ENCODE measurements at regions not wholly inside any gene's neighbourhood (a gene's known extent, or its start where the extent isn't known, plus 50 kb on each side); places are given as distances from the start of the nearest gene placed in this dataset.

DNA sequence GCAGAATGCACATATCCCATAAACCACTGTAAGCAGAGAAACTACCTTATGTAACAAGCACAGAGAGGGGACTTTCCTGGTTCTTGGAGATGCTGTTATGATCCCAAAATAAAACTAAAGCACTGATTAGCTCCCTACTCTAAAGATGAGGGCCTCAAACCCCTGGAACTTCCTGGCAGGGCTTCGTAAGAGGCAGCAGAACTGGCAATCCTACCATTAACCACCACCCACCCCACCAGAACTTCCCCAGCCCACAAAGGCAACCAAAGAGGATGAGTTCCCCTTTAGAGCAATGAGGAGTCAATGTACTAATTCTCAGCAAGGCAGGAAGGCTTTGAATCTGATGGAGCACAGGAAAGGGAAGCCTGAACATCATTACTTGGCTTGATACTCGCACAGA, 436.5 kb upstream of the FRG1 start:
- DNase-seq (ENCODE audit: low read depth in 1 of 2, low spot score in 1 of 2) (no peak), ATAC-seq (no peak), FAIRE-seq (no peak)
- Histone ChIP-seq H3K4me1 (no peaks in the 10 kb centered on the region), H3K4me2 (no peak overlapping the region), H3K4me3 (no peak overlapping the region), H3K27ac (no peak overlapping the region), H3K9me3 (no peaks in the 10 kb centered on the region)
- no peak for TF ChIP-seq JUNB (IDR thresholded peaks at IDR 0.05)
- TF ChIP-seq CHD2 (IDR thresholded peaks at IDR 0.05; ENCODE audit: low read length, partially characterized antibody) = no peak
- no peak for TF ChIP-seq RAD21 (conservative IDR thresholded peaks at IDR 0.05 in 1 of 2, IDR thresholded peaks at IDR 0.05 in 1 of 2)
- TF ChIP-seq ESRRA (IDR thresholded peaks at IDR 0.05; ENCODE audit: borderline replicate concordance, low read length) = no peak
- no peak for TF ChIP-seq HOXA7 (CRISPR knock-in tag; IDR thresholded peaks at IDR 0.05)
- TF ChIP-seq, protein P1, sequence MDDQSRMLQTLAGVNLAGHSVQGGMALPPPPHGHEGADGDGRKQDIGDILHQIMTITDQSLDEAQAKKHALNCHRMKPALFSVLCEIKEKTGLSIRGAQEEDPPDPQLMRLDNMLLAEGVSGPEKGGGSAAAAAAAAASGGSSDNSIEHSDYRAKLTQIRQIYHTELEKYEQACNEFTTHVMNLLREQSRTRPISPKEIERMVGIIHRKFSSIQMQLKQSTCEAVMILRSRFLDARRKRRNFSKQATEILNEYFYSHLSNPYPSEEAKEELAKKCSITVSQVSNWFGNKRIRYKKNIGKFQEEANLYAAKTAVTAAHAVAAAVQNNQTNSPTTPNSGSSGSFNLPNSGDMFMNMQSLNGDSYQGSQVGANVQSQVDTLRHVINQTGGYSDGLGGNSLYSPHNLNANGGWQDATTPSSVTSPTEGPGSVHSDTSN (IDR thresholded peaks at IDR 0.05) = no peak
- TF ChIP-seq, protein P2, sequence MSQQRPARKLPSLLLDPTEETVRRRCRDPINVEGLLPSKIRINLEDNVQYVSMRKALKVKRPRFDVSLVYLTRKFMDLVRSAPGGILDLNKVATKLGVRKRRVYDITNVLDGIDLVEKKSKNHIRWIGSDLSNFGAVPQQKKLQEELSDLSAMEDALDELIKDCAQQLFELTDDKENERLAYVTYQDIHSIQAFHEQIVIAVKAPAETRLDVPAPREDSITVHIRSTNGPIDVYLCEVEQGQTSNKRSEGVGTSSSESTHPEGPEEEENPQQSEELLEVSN (IDR thresholded peaks at IDR 0.05; ENCODE audit: borderline replicate concordance, low read depth) = no peak
- no peak for TF ChIP-seq CHD4 (IDR thresholded peaks at IDR 0.05; ENCODE audit: borderline replicate concordance)
- no peak for TF ChIP-seq CEBPB (IDR thresholded peaks at IDR 0.05)
- no peak for TF ChIP-seq TP53 (CRISPR knock-in tag; IDR thresholded peaks at IDR 0.05)
- no peak for TF ChIP-seq ZC3H11A (IDR thresholded peaks at IDR 0.05)
- no peak for TF ChIP-seq EHMT2 (IDR thresholded peaks at IDR 0.05; ENCODE audit: low read depth)
- TF ChIP-seq NR3C1 (IDR thresholded peaks at IDR 0.05) = no peak
- TF ChIP-seq, protein P3, sequence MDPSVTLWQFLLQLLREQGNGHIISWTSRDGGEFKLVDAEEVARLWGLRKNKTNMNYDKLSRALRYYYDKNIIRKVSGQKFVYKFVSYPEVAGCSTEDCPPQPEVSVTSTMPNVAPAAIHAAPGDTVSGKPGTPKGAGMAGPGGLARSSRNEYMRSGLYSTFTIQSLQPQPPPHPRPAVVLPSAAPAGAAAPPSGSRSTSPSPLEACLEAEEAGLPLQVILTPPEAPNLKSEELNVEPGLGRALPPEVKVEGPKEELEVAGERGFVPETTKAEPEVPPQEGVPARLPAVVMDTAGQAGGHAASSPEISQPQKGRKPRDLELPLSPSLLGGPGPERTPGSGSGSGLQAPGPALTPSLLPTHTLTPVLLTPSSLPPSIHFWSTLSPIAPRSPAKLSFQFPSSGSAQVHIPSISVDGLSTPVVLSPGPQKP (IDR thresholded peaks at IDR 0.05; ENCODE audit: low read depth, low read length) = no peak
- TF ChIP-seq, protein P4, sequence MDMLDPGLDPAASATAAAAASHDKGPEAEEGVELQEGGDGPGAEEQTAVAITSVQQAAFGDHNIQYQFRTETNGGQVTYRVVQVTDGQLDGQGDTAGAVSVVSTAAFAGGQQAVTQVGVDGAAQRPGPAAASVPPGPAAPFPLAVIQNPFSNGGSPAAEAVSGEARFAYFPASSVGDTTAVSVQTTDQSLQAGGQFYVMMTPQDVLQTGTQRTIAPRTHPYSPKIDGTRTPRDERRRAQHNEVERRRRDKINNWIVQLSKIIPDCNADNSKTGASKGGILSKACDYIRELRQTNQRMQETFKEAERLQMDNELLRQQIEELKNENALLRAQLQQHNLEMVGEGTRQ (IDR thresholded peaks at IDR 0.05) = no peak
- CTCF ChIA-PET = no interaction called here
- POLR2A ChIA-PET = no interaction called here
- WGBS (ENCODE audit: missing lambda C conversion rate) = 0% methylated on average over 2 of the region's 2 CpGs

DNA sequence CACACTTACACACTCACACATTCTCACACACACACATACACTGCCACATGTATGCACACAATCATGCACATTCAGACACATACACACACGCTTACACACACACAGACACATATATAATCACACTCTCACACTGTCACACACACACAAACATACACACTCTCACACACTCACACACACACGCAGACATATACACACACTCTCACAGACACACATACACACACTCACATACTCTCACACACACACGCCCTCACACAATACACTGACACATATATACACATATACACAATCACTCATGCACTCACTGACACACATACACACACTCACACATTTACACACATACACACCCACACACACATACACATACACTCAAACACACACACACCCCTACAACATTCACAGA, 435.3 kb upstream of the FRG1 start:
- Histone ChIP-seq H3K27ac (no peak overlapping the region), H3K4me1 (no peaks in the 10 kb centered on the region), H3K9me3 (no peaks in the 10 kb centered on the region), H3K4me2 (no peak overlapping the region), H3K4me3 (no peak overlapping the region)
- no peak for FAIRE-seq
- no peak for TF ChIP-seq FOSB (CRISPR knock-in tag; IDR thresholded peaks at IDR 0.05)
- no peak for TF ChIP-seq HOXA7 (CRISPR knock-in tag; IDR thresholded peaks at IDR 0.05)
- TF ChIP-seq HOXB5 (CRISPR knock-in tag; IDR thresholded peaks at IDR 0.05) = no peak
- TF ChIP-seq RFX5 (IDR thresholded peaks at IDR 0.05) = no peak
- no peak for TF ChIP-seq EHMT2 (IDR thresholded peaks at IDR 0.05; ENCODE audit: low read depth)
- TF ChIP-seq POLR2A (IDR thresholded peaks at IDR 0.05; ENCODE audit: low read length) = no peak
- TF ChIP-seq NR3C1 (IDR thresholded peaks at IDR 0.05) = no peak
- no peak for TF ChIP-seq JUNB (IDR thresholded peaks at IDR 0.05)
- TF ChIP-seq KDM1A (IDR thresholded peaks at IDR 0.05; ENCODE audit: low read depth) = no peak
- TF ChIP-seq MYC (IDR thresholded peaks at IDR 0.05; ENCODE audit: borderline replicate concordance, low read length) = no peak
- no peak for TF ChIP-seq ZFP36 (IDR thresholded peaks at IDR 0.05; ENCODE audit: borderline replicate concordance, partially characterized antibody)
- no peak for TF ChIP-seq RARB (CRISPR knock-in tag; IDR thresholded peaks at IDR 0.05)
- TF ChIP-seq, protein P3 (IDR thresholded peaks at IDR 0.05; ENCODE audit: low read depth, low read length) = no peak
- TF ChIP-seq MAZ (IDR thresholded peaks at IDR 0.05; ENCODE audit: borderline replicate concordance, low read depth, low read length) = no peak
- TF ChIP-seq GATA3 (IDR thresholded peaks at IDR 0.05; ENCODE audit: borderline replicate concordance) = no peak
- TF ChIP-seq, protein P5, sequence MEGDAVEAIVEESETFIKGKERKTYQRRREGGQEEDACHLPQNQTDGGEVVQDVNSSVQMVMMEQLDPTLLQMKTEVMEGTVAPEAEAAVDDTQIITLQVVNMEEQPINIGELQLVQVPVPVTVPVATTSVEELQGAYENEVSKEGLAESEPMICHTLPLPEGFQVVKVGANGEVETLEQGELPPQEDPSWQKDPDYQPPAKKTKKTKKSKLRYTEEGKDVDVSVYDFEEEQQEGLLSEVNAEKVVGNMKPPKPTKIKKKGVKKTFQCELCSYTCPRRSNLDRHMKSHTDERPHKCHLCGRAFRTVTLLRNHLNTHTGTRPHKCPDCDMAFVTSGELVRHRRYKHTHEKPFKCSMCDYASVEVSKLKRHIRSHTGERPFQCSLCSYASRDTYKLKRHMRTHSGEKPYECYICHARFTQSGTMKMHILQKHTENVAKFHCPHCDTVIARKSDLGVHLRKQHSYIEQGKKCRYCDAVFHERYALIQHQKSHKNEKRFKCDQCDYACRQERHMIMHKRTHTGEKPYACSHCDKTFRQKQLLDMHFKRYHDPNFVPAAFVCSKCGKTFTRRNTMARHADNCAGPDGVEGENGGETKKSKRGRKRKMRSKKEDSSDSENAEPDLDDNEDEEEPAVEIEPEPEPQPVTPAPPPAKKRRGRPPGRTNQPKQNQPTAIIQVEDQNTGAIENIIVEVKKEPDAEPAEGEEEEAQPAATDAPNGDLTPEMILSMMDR (IDR thresholded peaks at IDR 0.05) = no peak
- TF ChIP-seq, protein P6, sequence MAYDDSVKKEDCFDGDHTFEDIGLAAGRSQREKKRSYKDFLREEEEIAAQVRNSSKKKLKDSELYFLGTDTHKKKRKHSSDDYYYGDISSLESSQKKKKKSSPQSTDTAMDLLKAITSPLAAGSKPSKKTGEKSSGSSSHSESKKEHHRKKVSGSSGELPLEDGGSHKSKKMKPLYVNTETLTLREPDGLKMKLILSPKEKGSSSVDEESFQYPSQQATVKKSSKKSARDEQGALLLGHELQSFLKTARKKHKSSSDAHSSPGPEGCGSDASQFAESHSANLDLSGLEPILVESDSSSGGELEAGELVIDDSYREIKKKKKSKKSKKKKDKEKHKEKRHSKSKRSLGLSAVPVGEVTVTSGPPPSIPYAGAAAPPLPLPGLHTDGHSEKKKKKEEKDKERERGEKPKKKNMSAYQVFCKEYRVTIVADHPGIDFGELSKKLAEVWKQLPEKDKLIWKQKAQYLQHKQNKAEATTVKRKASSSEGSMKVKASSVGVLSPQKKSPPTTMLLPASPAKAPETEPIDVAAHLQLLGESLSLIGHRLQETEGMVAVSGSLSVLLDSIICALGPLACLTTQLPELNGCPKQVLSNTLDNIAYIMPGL (CRISPR knock-in tag; IDR thresholded peaks at IDR 0.05; ENCODE audit: borderline replicate concordance) = no peak
- no peak for TF ChIP-seq CHD4 (IDR thresholded peaks at IDR 0.05; ENCODE audit: borderline replicate concordance)
- ChIA-PET CTCF (no interaction called here), POLR2A (no interaction called here)
- WGBS (ENCODE audit: missing lambda C conversion rate) = 25% methylated on average over 3 of the region's 3 CpGs
- no peak for DNase-seq (ENCODE audit: low read depth in 1 of 2, low spot score in 1 of 2)
- no peak for ATAC-seq

Data from A549 (cell line).